HepG2 (cell line): ENCODE measurements at regions not wholly inside any gene's neighbourhood (a gene's known extent, or its start where the extent isn't known, plus 50 kb on each side); places are given as distances from the start of the nearest gene placed in this dataset.

Experiments
- ATAC-seq: fragments of 200-7000 bp; cut with Tn5 transposase; 3 replicates; pipeline ENCODE4 v1.9.1; 2020; ENCODE audit warnings: mild to moderate bottlenecking, moderate library complexity
- BruUV-seq: library from RNA; stranded (reverse); fragments of 400-500 nt; replicated peaks from 2 replicates; lab custom pipeline; 2021; lab: Mats Ljungman, UMichigan
- CTCF ChIA-PET: fragments of 300-600 bp; formaldehyde crosslinking; extraction: SDS; loops from one replicate; lab custom pipeline; 2021; ENCODE audit warnings: low total read pairs, inconsistent platforms, low intra/inter-chr PET ratio; lab: Yijun Ruan, JAX
- POLR2A ChIA-PET: fragments of 350-600 bp; sonication (Branson Sonifier 250); formaldehyde crosslinking; loops from one replicate; lab custom pipeline; 2020; ENCODE audit warnings: antibody characterized with exemption, inconsistent platforms; lab: Yijun Ruan, JAX
- DNase-seq: peaks from one replicate; pipeline ENCODE4 v3.0.0-alpha.2; 2015; ENCODE audit warnings: low spot score
- FAIRE-seq: peaks from 3 replicates; lab custom pipeline; 2011; peaks lifted over from hg19 to GRCh38; lab: Jason Lieb, UNC
- H2AFZ ChIP-seq: one replicate; pipeline ENCODE4 v1.6.1; 2011; ENCODE audit warnings: low read length, inconsistent platforms
- H3K27ac ChIP-seq: fragments of 300-600 bp; 3 replicates; pipeline ENCODE4 v1.8.0; 2011; ENCODE audit warnings: mixed run types, mild to moderate bottlenecking, mixed read lengths, low read length, inconsistent platforms; ENCODE audit not compliant: insufficient read depth; ENCODE audit errors: extremely low read length
- H3K27me3 ChIP-seq, 2 experiments: fragments of 200-600 bp in 1 of 2; 2 replicates in 1 of 2; 3 replicates in 1 of 2; pipeline versions ENCODE4 v1.6.0 to v1.8.0; 2011; ENCODE audit warnings: low read length in 2 of 2, mild to moderate bottlenecking in 2 of 2, moderate library complexity in 2 of 2, inconsistent platforms in 1 of 2; ENCODE audit not compliant: insufficient read depth in 2 of 2, control insufficient read depth in 1 of 2
- H3K36me3 ChIP-seq, 2 experiments: fragments of 200-600 bp in 1 of 2; replicated peaks in 1 of 2; 2 replicates in 1 of 2; 3 replicates in 1 of 2; pipeline versions ENCODE4 v1.5.1 to v1.8.0; 2011; ENCODE audit warnings: low read length in 2 of 2, inconsistent platforms in 1 of 2; ENCODE audit not compliant: insufficient read depth in 2 of 2, control insufficient read depth in 1 of 2
- H3K4me1 ChIP-seq: 2 replicates; pipeline ENCODE4 v1.5.1; 2012; ENCODE audit warnings: low read length, inconsistent platforms; ENCODE audit not compliant: insufficient read depth
- H3K4me2 ChIP-seq: 2 replicates; pipeline ENCODE4 v1.6.0; 2011; ENCODE audit warnings: low read depth, low read length, inconsistent platforms
- H3K4me3 ChIP-seq, 3 experiments: fragments of 200-600 bp in 1 of 3; sonication (generic), shearing (Covaris generic) in 1 of 3; replicated peaks in 1 of 3; 2 replicates each; pipeline ENCODE4 v1.5.1; 2011 to 2016; ENCODE audit warnings: low read length in 3 of 3, inconsistent platforms in 2 of 3, low read depth in 2 of 3, mild to moderate bottlenecking in 2 of 3, control low read depth in 1 of 3, mixed read lengths in 1 of 3; ENCODE audit not compliant: insufficient read depth in 1 of 3
- H3K79me2 ChIP-seq: one replicate; pipeline ENCODE4 v1.6.1; 2011; ENCODE audit warnings: low read length, inconsistent platforms; ENCODE audit not compliant: insufficient read depth
- H3K9ac ChIP-seq: 2 replicates; pipeline ENCODE4 v1.6.0; 2011; ENCODE audit warnings: mild to moderate bottlenecking, low read depth, low read length, inconsistent platforms; ENCODE audit not compliant: insufficient read depth
- H3K9me3 ChIP-seq: 2 replicates; pipeline ENCODE4 v1.5.1; 2012; ENCODE audit warnings: mild to moderate bottlenecking, low read length
- H4K20me1 ChIP-seq: 2 replicates; pipeline ENCODE4 v1.6.0; 2011; ENCODE audit warnings: inconsistent platforms, mild to moderate bottlenecking, low read length, moderate library complexity; ENCODE audit not compliant: insufficient read depth
- BRD4 ChIP-seq: sonication (generic); formaldehyde crosslinking; IDR thresholded peaks from 2 replicates; pipeline ENCODE4 v1.4.0; 2020; ENCODE audit warnings: missing genetic modification reagents
- CBX2 ChIP-seq, 2 experiments: fragments of 200-600 bp in 1 of 2; sonication (generic); formaldehyde crosslinking in 1 of 2; IDR thresholded peaks; 2 replicates each; pipeline versions ENCODE4 v1.7.0 to v1.8.1; 2018 to 2022; ENCODE audit warnings: low read depth in 2 of 2, low read length in 1 of 2, mild to moderate bottlenecking in 1 of 2, missing genetic modification reagents in 1 of 2
- CHD2 ChIP-seq: IDR thresholded peaks from 2 replicates; pipeline ENCODE4 v1.6.1; 2011; ENCODE audit warnings: low read depth, low read length, improper control_type of control experiment
- EEA1 ChIP-seq: sonication (generic); formaldehyde crosslinking; IDR thresholded peaks from 2 replicates; pipeline ENCODE4 v1.5.1; 2020; ENCODE audit warnings: mild to moderate bottlenecking, missing genetic modification reagents, borderline replicate concordance
- EED ChIP-seq: sonication (generic); formaldehyde crosslinking; IDR thresholded peaks from 2 replicates; pipeline ENCODE4 v1.5.0; 2020; ENCODE audit warnings: mild to moderate bottlenecking, missing genetic modification reagents
- IRF2 ChIP-seq: IDR thresholded peaks from 2 replicates; pipeline ENCODE4 v1.6.1; 2018; ENCODE audit warnings: missing genetic modification reagents, missing compliant biosample characterization
- NCOA1 ChIP-seq: sonication (generic); formaldehyde crosslinking; IDR thresholded peaks from 2 replicates; pipeline ENCODE4 v1.9.0; 2021; ENCODE audit warnings: missing genetic modification reagents
- NFATC3 ChIP-seq: sonication (generic); formaldehyde crosslinking; IDR thresholded peaks from 2 replicates; pipeline ENCODE4 v1.5.1; 2020; ENCODE audit warnings: mild to moderate bottlenecking, missing genetic modification reagents
- PHF8 ChIP-seq: sonication (generic); formaldehyde crosslinking; IDR thresholded peaks from 2 replicates; pipeline ENCODE4 v1.5.0; 2020; ENCODE audit warnings: missing genetic modification reagents
- RORA ChIP-seq: sonication (generic); formaldehyde crosslinking; IDR thresholded peaks from 2 replicates; pipeline ENCODE4 v1.5.0; 2020; ENCODE audit warnings: mild to moderate bottlenecking, missing genetic modification reagents, moderate library complexity
- RXRA ChIP-seq: sonication (generic); formaldehyde crosslinking; IDR thresholded peaks from 2 replicates; pipeline ENCODE4 v1.5.1; 2020; ENCODE audit warnings: missing genetic modification reagents
- ZFP41 ChIP-seq: sonication (generic); formaldehyde crosslinking; IDR thresholded peaks from 2 replicates; pipeline ENCODE4 v1.4.0; 2020; ENCODE audit warnings: mild to moderate bottlenecking, missing genetic modification reagents, borderline replicate concordance
- ZNF124 ChIP-seq: sonication (generic); formaldehyde crosslinking; IDR thresholded peaks from 2 replicates; pipeline ENCODE4 v1.4.0; 2020; ENCODE audit warnings: missing genetic modification reagents
- ZNF235 ChIP-seq: sonication (generic); formaldehyde crosslinking; IDR thresholded peaks from 2 replicates; pipeline ENCODE4 v1.8.1; 2023; ENCODE audit warnings: mild to moderate bottlenecking, missing genetic modification reagents, borderline replicate concordance
- ZNF274 ChIP-seq: sonication (generic); formaldehyde crosslinking; IDR thresholded peaks from 2 replicates; pipeline ENCODE4 v1.5.1; 2020; ENCODE audit warnings: mild to moderate bottlenecking, missing genetic modification reagents
- ZNF598 ChIP-seq: sonication (generic); formaldehyde crosslinking; IDR thresholded peaks from 2 replicates; pipeline ENCODE4 v1.5.1; 2020; ENCODE audit warnings: mild to moderate bottlenecking, missing genetic modification reagents, borderline replicate concordance
- WGBS: methylation state at CpG from one replicate; pipeline ENCODE4 v1.1.6; 2017; ENCODE audit warnings: low lambda C conversion rate; 5-methylcytosine and 5-hydroxymethylcytosine counted together
- in situ Hi-C: cut with HindIII; loops from 2 replicates; pipeline ENCODE4 v1.10.0; 2017; ENCODE audit warnings: low pct_unique_long_range_greater_than_20kb; ENCODE audit not compliant: extremely low pct_ligation_motif_present
- intact Hi-C: fragments of 100-400 bp; cut with micrococcal nuclease; formaldehyde crosslinking; loops from one replicate; pipeline ENCODE4 v1.10.0; 2022; ENCODE audit not compliant: unreplicated experiment
- TF ChIP-seq, protein P1 (sequence below): sonication (generic); formaldehyde crosslinking; IDR thresholded peaks from 2 replicates; pipeline ENCODE4 v1.4.0; 2020; ENCODE audit warnings: mild to moderate bottlenecking, missing genetic modification reagents
- TF ChIP-seq, protein P2 (sequence below): sonication (generic); formaldehyde crosslinking; IDR thresholded peaks from 2 replicates; pipeline ENCODE4 v1.4.0; 2020; ENCODE audit warnings: missing genetic modification reagents
- TF ChIP-seq, protein P3 (sequence below): fragments of 450-650 bp; IDR thresholded peaks from 2 replicates; pipeline ENCODE4 v1.6.1; 2017; ENCODE audit warnings: mild to moderate bottlenecking

DNA sequence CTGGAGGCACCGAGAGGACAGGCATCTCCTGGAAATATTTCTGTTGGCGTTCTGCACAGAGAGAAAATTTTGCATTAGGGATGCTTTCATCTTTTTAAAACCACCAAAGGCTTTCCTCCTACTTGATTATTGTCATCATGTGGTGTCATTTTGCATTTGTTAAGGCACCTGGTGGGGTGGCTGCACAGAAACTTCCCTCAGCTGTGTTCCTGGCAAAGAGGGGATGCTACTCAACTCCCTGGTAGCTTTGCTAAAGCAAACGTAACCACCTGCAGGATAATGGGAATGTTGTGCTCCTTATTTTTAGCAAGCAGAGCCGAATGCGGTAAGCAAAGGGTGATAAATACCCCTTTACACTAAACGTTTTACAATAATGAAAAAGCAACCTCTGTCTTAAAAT is 229.8 kb downstream of the STIM2 start:
- Histone ChIP-seq H2AFZ (no peak overlapping the region), H3K9ac (no peak overlapping the region), H3K36me3 (no peaks in the 10 kb centered on the region), H4K20me1 (no peaks in the 10 kb centered on the region), H3K27ac (no peak overlapping the region), H3K4me2 (no peak overlapping the region), H3K4me3 (no peak overlapping the region), H3K9me3 (no peaks in the 10 kb centered on the region), H3K79me2 (no peaks in the 10 kb centered on the region), H3K27me3 (peaks cover 0 to 2% of the 10 kb centered on the region in 2 experiments; a peak in 2 of 5 replicates), H3K4me1 (no peaks in the 10 kb centered on the region)
- TF ChIP-seq IRF2 (CRISPR knock-in tag): no peak
- no peak for TF ChIP-seq ZFP41 (CRISPR knock-in tag)
- no peak for TF ChIP-seq RORA (CRISPR knock-in tag)
- no peak for TF ChIP-seq ZNF235
- TF ChIP-seq NCOA1: no peak
- no peak for TF ChIP-seq EEA1 (CRISPR knock-in tag)
- no peak for TF ChIP-seq CHD2
- TF ChIP-seq ZNF598 (CRISPR knock-in tag): no peak
- TF ChIP-seq, protein P1, sequence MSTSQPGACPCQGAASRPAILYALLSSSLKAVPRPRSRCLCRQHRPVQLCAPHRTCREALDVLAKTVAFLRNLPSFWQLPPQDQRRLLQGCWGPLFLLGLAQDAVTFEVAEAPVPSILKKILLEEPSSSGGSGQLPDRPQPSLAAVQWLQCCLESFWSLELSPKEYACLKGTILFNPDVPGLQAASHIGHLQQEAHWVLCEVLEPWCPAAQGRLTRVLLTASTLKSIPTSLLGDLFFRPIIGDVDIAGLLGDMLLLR (CRISPR knock-in tag): no peak
- no peak for TF ChIP-seq NFATC3 (CRISPR knock-in tag)
- TF ChIP-seq ZNF274: no peak
- no peak for TF ChIP-seq EED (CRISPR knock-in tag)
- TF ChIP-seq PHF8 (CRISPR knock-in tag): no peak
- no peak for TF ChIP-seq CBX2 (IDR thresholded peaks at IDR 0.05; ENCODE audit: low read depth, low read length)
- no peak for TF ChIP-seq CBX2 (CRISPR knock-in tag; IDR thresholded peaks at IDR 0.05; ENCODE audit: low read depth)
- TF ChIP-seq BRD4 (CRISPR knock-in tag): no peak
- TF ChIP-seq, protein P2, sequence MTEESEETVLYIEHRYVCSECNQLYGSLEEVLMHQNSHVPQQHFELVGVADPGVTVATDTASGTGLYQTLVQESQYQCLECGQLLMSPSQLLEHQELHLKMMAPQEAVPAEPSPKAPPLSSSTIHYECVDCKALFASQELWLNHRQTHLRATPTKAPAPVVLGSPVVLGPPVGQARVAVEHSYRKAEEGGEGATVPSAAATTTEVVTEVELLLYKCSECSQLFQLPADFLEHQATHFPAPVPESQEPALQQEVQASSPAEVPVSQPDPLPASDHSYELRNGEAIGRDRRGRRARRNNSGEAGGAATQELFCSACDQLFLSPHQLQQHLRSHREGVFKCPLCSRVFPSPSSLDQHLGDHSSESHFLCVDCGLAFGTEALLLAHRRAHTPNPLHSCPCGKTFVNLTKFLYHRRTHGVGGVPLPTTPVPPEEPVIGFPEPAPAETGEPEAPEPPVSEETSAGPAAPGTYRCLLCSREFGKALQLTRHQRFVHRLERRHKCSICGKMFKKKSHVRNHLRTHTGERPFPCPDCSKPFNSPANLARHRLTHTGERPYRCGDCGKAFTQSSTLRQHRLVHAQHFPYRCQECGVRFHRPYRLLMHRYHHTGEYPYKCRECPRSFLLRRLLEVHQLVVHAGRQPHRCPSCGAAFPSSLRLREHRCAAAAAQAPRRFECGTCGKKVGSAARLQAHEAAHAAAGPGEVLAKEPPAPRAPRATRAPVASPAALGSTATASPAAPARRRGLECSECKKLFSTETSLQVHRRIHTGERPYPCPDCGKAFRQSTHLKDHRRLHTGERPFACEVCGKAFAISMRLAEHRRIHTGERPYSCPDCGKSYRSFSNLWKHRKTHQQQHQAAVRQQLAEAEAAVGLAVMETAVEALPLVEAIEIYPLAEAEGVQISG: no peak
- TF ChIP-seq ZNF124: no peak
- TF ChIP-seq, protein P3, sequence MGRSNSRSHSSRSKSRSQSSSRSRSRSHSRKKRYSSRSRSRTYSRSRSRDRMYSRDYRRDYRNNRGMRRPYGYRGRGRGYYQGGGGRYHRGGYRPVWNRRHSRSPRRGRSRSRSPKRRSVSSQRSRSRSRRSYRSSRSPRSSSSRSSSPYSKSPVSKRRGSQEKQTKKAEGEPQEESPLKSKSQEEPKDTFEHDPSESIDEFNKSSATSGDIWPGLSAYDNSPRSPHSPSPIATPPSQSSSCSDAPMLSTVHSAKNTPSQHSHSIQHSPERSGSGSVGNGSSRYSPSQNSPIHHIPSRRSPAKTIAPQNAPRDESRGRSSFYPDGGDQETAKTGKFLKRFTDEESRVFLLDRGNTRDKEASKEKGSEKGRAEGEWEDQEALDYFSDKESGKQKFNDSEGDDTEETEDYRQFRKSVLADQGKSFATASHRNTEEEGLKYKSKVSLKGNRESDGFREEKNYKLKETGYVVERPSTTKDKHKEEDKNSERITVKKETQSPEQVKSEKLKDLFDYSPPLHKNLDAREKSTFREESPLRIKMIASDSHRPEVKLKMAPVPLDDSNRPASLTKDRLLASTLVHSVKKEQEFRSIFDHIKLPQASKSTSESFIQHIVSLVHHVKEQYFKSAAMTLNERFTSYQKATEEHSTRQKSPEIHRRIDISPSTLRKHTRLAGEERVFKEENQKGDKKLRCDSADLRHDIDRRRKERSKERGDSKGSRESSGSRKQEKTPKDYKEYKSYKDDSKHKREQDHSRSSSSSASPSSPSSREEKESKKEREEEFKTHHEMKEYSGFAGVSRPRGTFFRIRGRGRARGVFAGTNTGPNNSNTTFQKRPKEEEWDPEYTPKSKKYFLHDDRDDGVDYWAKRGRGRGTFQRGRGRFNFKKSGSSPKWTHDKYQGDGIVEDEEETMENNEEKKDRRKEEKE: no peak
- no peak for TF ChIP-seq RXRA (CRISPR knock-in tag)
- 26% methylated on average over 6 of the region's 6 CpGs for WGBS
- no peak for FAIRE-seq
- CTCF ChIA-PET: no interaction called here
- no peak for ATAC-seq
- no peak for DNase-seq
- intact Hi-C loops: no loop called here
- in situ Hi-C loops: no loop called here
- POLR2A ChIA-PET: no interaction called here
- no TSS peak for BruUV-seq
